Mammary epithelial cell (primary cell): ENCODE measurements at regions not wholly inside any gene's neighbourhood (a gene's known extent, or its start where the extent isn't known, plus 50 kb on each side); places are given as distances from the start of the nearest gene placed in this dataset.

Source experiments
- EZH2 ChIP-seq: IDR thresholded peaks from 2 replicates; pipeline ENCODE4 v1.6.1; 2012; ENCODE audit warnings: low read length, inconsistent platforms, borderline replicate concordance
- TF ChIP-seq, protein P1 (sequence below), 2 donors: IDR thresholded peaks in 1 of 2; conservative IDR thresholded peaks in 1 of 2; 2 replicates each; pipeline ENCODE4 v1.5.1; 2011 to 2012; ENCODE audit warnings: inconsistent platforms in 2 of 2, low read length in 2 of 2, mild to moderate bottlenecking in 2 of 2, control low read depth in 1 of 2, low read depth in 1 of 2; ENCODE audit not compliant: insufficient read depth in 1 of 2; ENCODE audit errors: extremely low read depth in 1 of 2

- TF ChIP-seq, protein P1, sequence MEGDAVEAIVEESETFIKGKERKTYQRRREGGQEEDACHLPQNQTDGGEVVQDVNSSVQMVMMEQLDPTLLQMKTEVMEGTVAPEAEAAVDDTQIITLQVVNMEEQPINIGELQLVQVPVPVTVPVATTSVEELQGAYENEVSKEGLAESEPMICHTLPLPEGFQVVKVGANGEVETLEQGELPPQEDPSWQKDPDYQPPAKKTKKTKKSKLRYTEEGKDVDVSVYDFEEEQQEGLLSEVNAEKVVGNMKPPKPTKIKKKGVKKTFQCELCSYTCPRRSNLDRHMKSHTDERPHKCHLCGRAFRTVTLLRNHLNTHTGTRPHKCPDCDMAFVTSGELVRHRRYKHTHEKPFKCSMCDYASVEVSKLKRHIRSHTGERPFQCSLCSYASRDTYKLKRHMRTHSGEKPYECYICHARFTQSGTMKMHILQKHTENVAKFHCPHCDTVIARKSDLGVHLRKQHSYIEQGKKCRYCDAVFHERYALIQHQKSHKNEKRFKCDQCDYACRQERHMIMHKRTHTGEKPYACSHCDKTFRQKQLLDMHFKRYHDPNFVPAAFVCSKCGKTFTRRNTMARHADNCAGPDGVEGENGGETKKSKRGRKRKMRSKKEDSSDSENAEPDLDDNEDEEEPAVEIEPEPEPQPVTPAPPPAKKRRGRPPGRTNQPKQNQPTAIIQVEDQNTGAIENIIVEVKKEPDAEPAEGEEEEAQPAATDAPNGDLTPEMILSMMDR (conservative IDR thresholded peaks at IDR 0.05 in 1 of 2, IDR thresholded peaks at IDR 0.05 in 1 of 2; ENCODE audit: extremely low read depth in 1 of 2, insufficient read depth in 1 of 2, low read depth in 1 of 2, low read length in 2 of 2), result no peak
- TF ChIP-seq EZH2, result no peak
These were observed 65.2 kb downstream of the EDN1 start for GRCh38 chr6:12355354-12355753.
